Progenitor cell of endocrine pancreas (in vitro differentiated cells): ENCODE measurements at regions not wholly inside any gene's neighbourhood (a gene's known extent, or its start where the extent isn't known, plus 50 kb on each side); places are given as distances from the start of the nearest gene placed in this dataset.

Experiments used
- DNase-seq: peaks from one replicate; pipeline ENCODE4 v3.0.0; 2021; ENCODE audit warnings: low spot score; ENCODE audit not compliant: unreplicated experiment
- H3K27ac Mint-ChIP-seq: 2 replicates; pipeline ENCODE4 v1.8.0; 2021; ENCODE audit warnings: mild to moderate bottlenecking, moderate library complexity, mixed read lengths
- H3K27me3 Mint-ChIP-seq: 2 replicates; pipeline ENCODE4 v1.8.0; 2021; ENCODE audit warnings: mixed read lengths
- H3K36me3 Mint-ChIP-seq: 2 replicates; pipeline ENCODE4 v1.8.0; 2022; ENCODE audit warnings: mixed read lengths; ENCODE audit not compliant: insufficient read depth
- H3K4me1 Mint-ChIP-seq: 2 replicates; pipeline ENCODE4 v1.8.0; 2021; ENCODE audit warnings: low read depth, mixed read lengths
- H3K4me3 Mint-ChIP-seq: 2 replicates; pipeline ENCODE4 v1.8.0; 2021; ENCODE audit warnings: low read depth, mild to moderate bottlenecking, moderate library complexity, mixed read lengths
- H3K9me3 Mint-ChIP-seq: 2 replicates; pipeline ENCODE4 v1.8.0; 2021; ENCODE audit warnings: low read depth, mixed read lengths
- CTCF ChIP-seq: fragments of 200-600 bp; sonication (generic); IDR thresholded peaks from one replicate; pipeline ENCODE4 v1.5.0; 2021; ENCODE audit warnings: antibody characterized with exemption, mild to moderate bottlenecking; ENCODE audit not compliant: unreplicated experiment

DNA sequence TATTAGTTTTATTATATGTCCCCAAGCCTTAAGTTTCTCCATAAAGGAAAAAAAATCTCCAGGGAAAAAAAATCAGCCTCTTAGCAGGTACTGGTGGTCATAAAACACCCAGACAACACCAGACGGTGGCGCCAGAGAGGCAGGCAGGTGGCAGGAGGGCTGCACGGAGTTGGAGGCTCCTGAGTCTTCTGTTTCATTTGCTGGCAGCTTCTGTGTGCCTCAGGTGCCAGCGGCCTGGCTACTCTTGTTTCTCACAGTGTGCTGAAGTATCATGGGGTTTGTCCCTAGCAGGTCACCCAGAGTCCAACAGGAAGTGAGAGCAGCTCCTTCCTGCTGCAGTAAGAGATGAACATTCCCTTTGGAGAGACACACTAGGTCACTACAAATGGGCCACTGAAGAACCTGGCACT is 123.3 kb upstream of the GADD45A start:
- H3K27ac Mint-ChIP-seq, result no peak overlapping the region
- H3K4me3 Mint-ChIP-seq, result no peak overlapping the region
- TF ChIP-seq CTCF, result peak; percentile 93
- no peaks in the 10 kb centered on the region for H3K27me3 Mint-ChIP-seq
- H3K36me3 Mint-ChIP-seq, result no peaks in the 10 kb centered on the region
- no peaks in the 10 kb centered on the region for H3K4me1 Mint-ChIP-seq
- no peaks in the 10 kb centered on the region for H3K9me3 Mint-ChIP-seq
- peak; percentile 91 for DNase-seq

DNA sequence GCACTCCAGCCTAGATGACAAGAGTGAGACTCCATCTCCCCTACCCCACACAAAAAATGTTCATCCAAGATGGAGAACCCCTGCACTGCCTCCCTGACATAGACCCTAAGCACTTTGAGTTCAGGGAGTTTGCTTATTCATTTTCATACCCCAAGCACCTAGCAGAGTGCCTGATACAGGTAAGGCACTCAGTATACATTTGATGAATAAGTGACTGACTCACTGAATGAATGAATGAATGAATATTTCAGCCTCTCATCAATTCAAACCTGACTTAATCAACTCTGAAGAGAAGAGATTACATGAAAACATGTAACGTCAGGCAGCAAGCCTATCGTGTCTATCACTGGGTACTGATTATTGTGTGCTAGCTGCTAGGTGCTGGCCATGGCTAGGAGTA is 121.3 kb upstream of the GADD45A start:
- Mint-ChIP-seq H3K9me3 (no peaks in the 10 kb centered on the region), H3K27me3 (no peaks in the 10 kb centered on the region), H3K36me3 (no peaks in the 10 kb centered on the region), H3K27ac (no peak overlapping the region), H3K4me1 (no peaks in the 10 kb centered on the region), H3K4me3 (no peak overlapping the region)
- no peak for DNase-seq
- no peak for TF ChIP-seq CTCF

- no peak overlapping the region for H3K4me3 Mint-ChIP-seq
- no peaks in the 10 kb centered on the region for H3K27me3 Mint-ChIP-seq
- H3K4me1 Mint-ChIP-seq, result no peaks in the 10 kb centered on the region
- no peaks in the 10 kb centered on the region for H3K36me3 Mint-ChIP-seq
- TF ChIP-seq CTCF, result no peak
- no peak overlapping the region for H3K27ac Mint-ChIP-seq
- no peak for DNase-seq
- no peaks in the 10 kb centered on the region for H3K9me3 Mint-ChIP-seq
Measured at GRCh38 chr1:67564193-67564592, 120.8 kb upstream of the GADD45A start.

GRCh38 chr1:67566803-67567377 is 118.1 kb upstream of the GADD45A start:
- Mint-ChIP-seq H3K4me1 (peaks cover 8% of the 10 kb centered on the region), H3K4me3 (no peak overlapping the region), H3K36me3 (no peaks in the 10 kb centered on the region), H3K27ac (no peak overlapping the region), H3K9me3 (no peaks in the 10 kb centered on the region), H3K27me3 (no peaks in the 10 kb centered on the region)
- TF ChIP-seq CTCF, result no peak
- no peak for DNase-seq

GRCh38 chr1:67570486-67571143 is 114.4 kb upstream of the GADD45A start:
- Mint-ChIP-seq H3K27ac (peak overlapping the region; percentile 2), H3K36me3 (no peaks in the 10 kb centered on the region), H3K4me3 (no peak overlapping the region), H3K4me1 (peaks cover 25% of the 10 kb centered on the region), H3K9me3 (no peaks in the 10 kb centered on the region), H3K27me3 (no peaks in the 10 kb centered on the region)
- no peak for DNase-seq
- no peak for TF ChIP-seq CTCF
